GM08714 (cell line): ENCODE measurements at regions not wholly inside any gene's neighbourhood (a gene's known extent, or its start where the extent isn't known, plus 50 kb on each side); places are given as distances from the start of the nearest gene placed in this dataset.
"Not testable (repeated sequence)": the region's sequence is repeated elsewhere in the genome, so short reads cannot be mapped to it uniquely, and the experiment has no call there.

Experiments
- H3K4me3 ChIP-seq: fragments of 200-500 bp; sonication (Bioruptor generic); 2 replicates; pipeline ENCODE4 v1.5.1; 2014; ENCODE audit warnings: mild to moderate bottlenecking, low read length, inconsistent platforms
- ZNF274 ChIP-seq: IDR thresholded peaks from 2 replicates; pipeline ENCODE4 v1.6.1; 2012; ENCODE audit warnings: mild to moderate bottlenecking, low read depth, low read length

- no peak overlapping the region for H3K4me3 ChIP-seq
- no peak for TF ChIP-seq ZNF274
Observed at GRCh38 chr21:24470852-24471251, 1136.4 kb downstream of the MRPL39 start.

DNA sequence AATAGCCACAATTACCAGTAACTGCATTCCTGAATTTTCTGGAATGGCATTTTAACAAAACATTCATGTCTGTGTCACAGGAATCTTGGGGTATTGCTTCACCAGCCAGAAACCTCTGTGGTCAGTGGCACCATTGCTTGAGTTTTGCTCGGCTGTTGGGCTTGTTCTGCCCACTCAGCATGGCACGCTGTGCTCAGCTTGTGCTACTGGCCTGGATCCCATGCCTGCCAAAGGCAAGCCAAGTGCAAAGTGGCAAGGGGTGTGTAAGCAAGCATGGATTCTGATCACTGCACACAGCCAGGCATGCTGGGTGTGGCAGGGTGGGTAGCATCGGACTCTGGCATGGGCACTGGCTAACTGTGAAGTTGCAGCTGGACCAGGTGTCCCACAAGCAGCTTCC lies 1150.9 kb downstream of the MRPL39 start:
- TF ChIP-seq ZNF274, result no peak
- no peak overlapping the region for H3K4me3 ChIP-seq

GRCh38 chr21:24450119-24450518 lies 1157.2 kb downstream of the MRPL39 start:
- no peak overlapping the region for H3K4me3 ChIP-seq
- TF ChIP-seq ZNF274, result no peak

GRCh38 chr21:24445517-24445916 lies 1161.8 kb downstream of the MRPL39 start:
- no peak for TF ChIP-seq ZNF274
- no peak overlapping the region for H3K4me3 ChIP-seq

GRCh38 chr21:24444736-24445135 lies 1162.5 kb downstream of the MRPL39 start:
- TF ChIP-seq ZNF274, result no peak
- no peak overlapping the region for H3K4me3 ChIP-seq

DNA sequence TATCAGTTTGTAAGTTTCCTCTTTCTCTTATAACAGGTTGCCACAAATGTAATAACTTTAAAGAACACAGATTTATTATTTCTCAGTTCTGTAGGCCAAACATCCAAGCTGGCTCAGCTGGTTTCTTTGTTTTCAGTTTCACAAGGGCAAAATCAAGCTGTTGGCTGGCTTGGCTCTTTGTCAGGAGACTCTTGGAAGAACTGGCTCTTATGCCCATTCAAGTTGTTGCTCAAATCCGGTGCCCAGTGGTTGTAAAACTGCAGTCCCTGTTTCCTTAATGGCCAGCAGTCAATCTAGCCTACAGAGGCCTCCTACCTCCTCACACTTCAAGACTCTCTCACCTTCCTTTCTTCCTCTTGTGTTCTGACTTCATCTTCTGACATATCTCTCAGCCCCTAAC lies 1171.0 kb downstream of the MRPL39 start:
- TF ChIP-seq ZNF274, result no peak
- no peak overlapping the region for H3K4me3 ChIP-seq

DNA sequence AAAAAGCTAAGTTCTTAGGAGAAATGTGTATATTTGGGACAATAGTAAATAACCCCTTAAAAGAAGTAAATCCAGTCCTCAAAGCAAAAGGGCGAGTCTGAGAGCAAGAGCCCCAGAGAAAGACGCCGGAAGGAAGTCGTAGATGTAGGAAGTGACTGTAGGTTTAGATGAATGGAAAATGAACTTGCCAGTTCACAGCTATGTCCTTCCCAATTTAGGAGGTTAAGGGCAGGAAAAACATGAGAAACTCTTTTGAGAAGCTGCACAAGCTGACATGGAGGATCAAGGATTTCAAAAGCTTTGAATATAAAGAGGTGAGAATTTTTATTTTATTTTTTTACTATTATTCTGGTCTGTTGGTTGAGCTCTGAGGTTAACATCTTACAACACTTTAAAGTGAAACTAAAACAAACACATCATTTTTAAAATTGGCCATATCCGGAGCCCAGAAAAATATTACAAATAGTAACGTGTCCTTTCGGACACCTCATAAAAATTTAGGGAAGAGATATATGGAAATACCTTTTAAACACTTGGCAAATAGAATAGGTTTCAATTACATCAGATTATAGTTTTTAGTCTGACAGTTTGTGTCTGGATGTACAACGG lies 1178.6 kb downstream of the MRPL39 start:
- TF ChIP-seq ZNF274, result no peak
- H3K4me3 ChIP-seq, result no peak overlapping the region; the same call in 1 of the 2 replicates

DNA sequence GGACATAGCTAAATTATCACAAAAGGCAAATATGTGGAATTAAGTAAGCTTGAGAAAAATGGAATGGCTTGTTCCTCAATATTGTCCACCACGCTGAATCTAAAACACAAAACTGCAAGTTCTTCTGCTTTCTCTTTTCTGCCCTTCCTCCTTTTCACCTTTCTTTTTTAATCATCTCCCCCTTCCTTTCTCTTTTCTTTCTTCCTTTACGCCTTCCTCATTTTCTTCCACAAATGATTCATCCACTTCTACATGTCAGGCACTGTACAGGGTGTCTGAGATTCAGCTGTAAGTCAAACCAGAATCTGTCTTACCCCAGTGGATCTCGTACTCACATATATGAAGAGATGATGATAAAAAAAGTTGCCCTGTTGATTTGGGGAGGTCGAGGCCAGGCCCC lies 1182.5 kb downstream of the MRPL39 start:
- H3K4me3 ChIP-seq, result no peak overlapping the region
- no peak for TF ChIP-seq ZNF274

- H3K4me3 ChIP-seq, result no peak overlapping the region
- TF ChIP-seq ZNF274, result no peak
Observed at GRCh38 chr21:24423546-24423945, 1183.7 kb downstream of the MRPL39 start.

GRCh38 chr21:24420689-24421088 lies 1186.6 kb downstream of the MRPL39 start:
- TF ChIP-seq ZNF274, result no peak

DNA sequence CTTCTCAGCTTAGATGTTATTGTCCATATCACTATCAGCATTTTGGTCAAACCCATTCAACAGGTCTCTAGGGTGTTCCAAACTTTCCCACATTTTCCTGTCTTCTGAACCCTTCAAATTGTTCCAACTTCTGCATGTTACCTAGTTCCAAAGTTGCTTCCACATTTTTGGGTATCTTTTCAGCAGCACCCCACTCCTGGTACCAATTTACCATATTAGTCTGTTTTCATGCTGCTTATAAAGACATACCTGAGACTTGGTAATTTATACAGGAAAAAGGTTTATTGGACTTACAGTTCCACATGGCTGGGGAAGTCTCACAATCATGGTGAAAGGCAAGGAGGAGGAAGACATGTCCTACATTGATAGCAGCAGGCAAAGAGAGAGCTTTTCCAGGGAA lies 1187.6 kb downstream of the MRPL39 start:
- not testable (repeated sequence) for H3K4me3 ChIP-seq

More at GRCh38 chr21:24420689-24421088, 1186.6 kb downstream of the MRPL39 start:
- no peak overlapping the region for H3K4me3 ChIP-seq

GRCh38 chr21:24418671-24419070 lies 1188.6 kb downstream of the MRPL39 start:
- TF ChIP-seq ZNF274, result no peak
- H3K4me3 ChIP-seq, result no peak overlapping the region

DNA sequence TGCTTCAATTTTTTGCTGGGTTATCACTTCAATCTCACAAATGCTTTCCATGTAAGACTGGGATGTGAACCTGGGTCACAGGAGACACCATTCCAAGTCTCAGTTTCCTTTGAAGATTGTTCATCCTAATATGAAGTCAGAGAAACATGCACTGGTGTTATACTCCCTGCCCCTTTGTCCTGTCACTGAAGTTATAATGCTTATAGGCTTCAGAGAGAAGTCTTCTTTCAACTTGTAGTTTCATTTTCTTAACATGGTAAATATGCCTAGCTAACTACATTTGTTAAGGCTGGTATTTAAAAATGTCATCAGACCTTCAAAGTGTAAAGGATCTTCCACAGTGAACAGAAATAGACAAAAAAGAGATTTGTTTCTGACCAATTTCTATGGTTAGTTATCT lies 1195.9 kb downstream of the MRPL39 start:
- TF ChIP-seq ZNF274, result no peak

DNA sequence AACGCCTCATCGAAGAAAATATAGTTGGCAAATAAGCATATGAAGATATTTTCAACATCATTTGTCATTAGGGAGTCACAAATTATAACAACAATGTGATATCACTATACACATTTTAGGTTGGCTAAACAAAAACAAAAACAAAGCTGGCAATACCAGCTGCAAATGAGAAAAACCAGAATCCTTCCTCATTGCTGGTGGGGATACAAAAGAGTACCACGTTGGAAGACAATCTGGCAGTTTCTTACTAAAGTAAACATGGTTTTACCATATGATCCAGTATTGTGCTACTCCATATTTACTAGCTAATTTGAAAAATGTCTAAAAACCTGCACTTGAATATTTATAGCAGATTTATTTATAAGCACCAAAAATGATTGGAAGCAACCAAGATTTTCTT lies 1204.1 kb downstream of the MRPL39 start:
- TF ChIP-seq ZNF274, result no peak
- H3K4me3 ChIP-seq, result no peak overlapping the region

More for the DNA sequence above, 1195.9 kb downstream of the MRPL39 start:
- no peak overlapping the region for H3K4me3 ChIP-seq

GRCh38 chr21:24395320-24395923 lies 1211.9 kb downstream of the MRPL39 start:
- no peak for TF ChIP-seq ZNF274
- no peak overlapping the region for H3K4me3 ChIP-seq

- no peak for TF ChIP-seq ZNF274
Observed at GRCh38 chr21:24375201-24375600, 1232.1 kb downstream of the MRPL39 start.

More at GRCh38 chr21:24375201-24375600, 1232.1 kb downstream of the MRPL39 start:
- H3K4me3 ChIP-seq, result no peak overlapping the region
